Colonic mucosa (tissue), 4 donors: ENCODE measurements at regions not wholly inside any gene's neighbourhood (a gene's known extent, or its start where the extent isn't known, plus 50 kb on each side); places are given as distances from the start of the nearest gene placed in this dataset.

ENCODE experiments used
- DNase-seq: peaks from one replicate; pipeline ENCODE4 v3.0.0-alpha.2; 2020
- H3K27ac ChIP-seq: fragments of 200-600 bp; one replicate; pipeline ENCODE4 v1.8.0; 2021
- H3K27me3 ChIP-seq: fragments of 200-600 bp; one replicate; pipeline ENCODE4 v1.8.0; 2021
- H3K36me3 ChIP-seq: fragments of 200-600 bp; one replicate; pipeline ENCODE4 v1.8.0; 2021
- H3K4me1 ChIP-seq: fragments of 200-600 bp; one replicate; pipeline ENCODE4 v1.8.0; 2021; ENCODE audit warnings: mild to moderate bottlenecking
- H3K4me3 ChIP-seq: fragments of 200-600 bp; one replicate; pipeline ENCODE4 v1.8.0; 2021
- H3K9ac ChIP-seq, 2 donors: one replicate each; pipeline ENCODE4 v1.7.0; 2013; ENCODE audit warnings: control low read depth in 2 of 2, low read depth in 2 of 2, low read length in 2 of 2
- H3K9me3 ChIP-seq: fragments of 200-600 bp; one replicate; pipeline ENCODE4 v1.8.0; 2021
- intact Hi-C: fragments of 100-400 bp; cut with DNase I; formaldehyde crosslinking; loops from one replicate; pipeline ENCODE4 v1.14.1; 2022
- TF ChIP-seq, protein P1 (sequence below): fragments of 200-600 bp; IDR thresholded peaks from one replicate; pipeline ENCODE4 v1.8.0; 2022; ENCODE audit warnings: antibody characterized with exemption, mild to moderate bottlenecking
- donor health status: healthy.
- donor health status: DM: no; HTN: no; CAD: no.
- donor health status: DM: no; HTN: no; CAD: no.

- intact Hi-C loops, result no loop called here
- no peaks in the 10 kb centered on the region for H3K4me1 ChIP-seq
- TF ChIP-seq, protein P1, sequence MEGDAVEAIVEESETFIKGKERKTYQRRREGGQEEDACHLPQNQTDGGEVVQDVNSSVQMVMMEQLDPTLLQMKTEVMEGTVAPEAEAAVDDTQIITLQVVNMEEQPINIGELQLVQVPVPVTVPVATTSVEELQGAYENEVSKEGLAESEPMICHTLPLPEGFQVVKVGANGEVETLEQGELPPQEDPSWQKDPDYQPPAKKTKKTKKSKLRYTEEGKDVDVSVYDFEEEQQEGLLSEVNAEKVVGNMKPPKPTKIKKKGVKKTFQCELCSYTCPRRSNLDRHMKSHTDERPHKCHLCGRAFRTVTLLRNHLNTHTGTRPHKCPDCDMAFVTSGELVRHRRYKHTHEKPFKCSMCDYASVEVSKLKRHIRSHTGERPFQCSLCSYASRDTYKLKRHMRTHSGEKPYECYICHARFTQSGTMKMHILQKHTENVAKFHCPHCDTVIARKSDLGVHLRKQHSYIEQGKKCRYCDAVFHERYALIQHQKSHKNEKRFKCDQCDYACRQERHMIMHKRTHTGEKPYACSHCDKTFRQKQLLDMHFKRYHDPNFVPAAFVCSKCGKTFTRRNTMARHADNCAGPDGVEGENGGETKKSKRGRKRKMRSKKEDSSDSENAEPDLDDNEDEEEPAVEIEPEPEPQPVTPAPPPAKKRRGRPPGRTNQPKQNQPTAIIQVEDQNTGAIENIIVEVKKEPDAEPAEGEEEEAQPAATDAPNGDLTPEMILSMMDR, result no peak
- no peaks in the 10 kb centered on the region for H3K9me3 ChIP-seq
- H3K27ac ChIP-seq, result no peak overlapping the region
- no peaks in the 10 kb centered on the region for H3K36me3 ChIP-seq
- H3K4me3 ChIP-seq, result no peak overlapping the region
- DNase-seq, result no peak
- no peaks in the 10 kb centered on the region for H3K27me3 ChIP-seq
- no peak overlapping the region for H3K9ac ChIP-seq
Observed at GRCh38 chr1:212532469-212533147, 76.0 kb upstream of the ATF3 start.

GRCh38 chr1:212533148-212533517 lies 75.4 kb upstream of the ATF3 start:
- no peaks in the 10 kb centered on the region for H3K27me3 ChIP-seq
- no peak overlapping the region for H3K4me3 ChIP-seq
- H3K9me3 ChIP-seq, result no peaks in the 10 kb centered on the region
- intact Hi-C loops, result no loop called here
- TF ChIP-seq, protein P1, result no peak
- no peaks in the 10 kb centered on the region for H3K36me3 ChIP-seq
- H3K9ac ChIP-seq, result no peak overlapping the region
- DNase-seq, result no peak
- no peaks in the 10 kb centered on the region for H3K4me1 ChIP-seq
- H3K27ac ChIP-seq, result no peak overlapping the region

DNA sequence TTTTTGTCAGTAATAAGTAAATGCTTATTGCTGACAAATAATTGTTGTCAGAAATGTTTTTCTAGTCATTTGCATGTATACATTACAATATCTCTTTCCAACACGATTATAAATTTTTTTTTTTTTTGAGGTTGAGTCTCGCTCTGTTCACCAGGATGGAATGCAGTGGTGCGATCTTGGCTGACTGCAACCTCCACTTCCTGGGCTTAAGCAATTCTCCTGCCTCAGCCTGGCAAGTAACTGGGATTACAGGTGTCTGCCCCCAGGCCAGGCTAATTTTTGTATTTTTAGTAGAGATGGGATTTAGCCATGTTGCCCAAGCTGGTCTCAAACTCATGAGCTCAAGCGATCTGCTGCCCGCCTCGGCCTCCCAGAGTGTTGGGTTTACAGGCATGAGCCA lies 72.0 kb upstream of the ATF3 start:
- Histone ChIP-seq H3K9ac (no peak overlapping the region), H3K4me1 (no peaks in the 10 kb centered on the region), H3K27me3 (no peaks in the 10 kb centered on the region), H3K4me3 (no peak overlapping the region), H3K27ac (no peak overlapping the region), H3K9me3 (no peaks in the 10 kb centered on the region), H3K36me3 (no peaks in the 10 kb centered on the region)
- intact Hi-C loops, result no loop called here
- DNase-seq, result no peak
- TF ChIP-seq, protein P1, result no peak

DNA sequence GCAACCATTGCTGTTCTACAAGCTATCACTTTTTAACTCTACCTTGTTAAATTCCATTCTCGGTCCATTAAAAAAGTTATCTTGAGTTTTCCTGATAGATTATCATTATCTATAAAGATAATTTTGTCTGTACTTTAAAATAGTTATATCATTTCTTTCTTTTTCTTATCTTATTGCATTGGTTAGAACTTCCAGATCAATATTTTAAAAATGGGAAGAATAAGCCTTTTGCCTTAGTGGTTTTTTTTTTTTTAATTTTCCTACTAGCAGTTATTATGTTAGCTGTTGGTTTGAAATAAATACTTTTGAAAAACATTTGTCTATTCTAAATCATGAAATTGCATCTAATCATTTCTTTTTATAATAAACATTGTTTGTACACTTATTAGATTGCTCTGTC lies 71.0 kb upstream of the ATF3 start:
- Histone ChIP-seq H3K9me3 (no peaks in the 10 kb centered on the region), H3K4me3 (no peak overlapping the region), H3K27ac (no peak overlapping the region), H3K27me3 (no peaks in the 10 kb centered on the region), H3K36me3 (no peaks in the 10 kb centered on the region), H3K4me1 (no peaks in the 10 kb centered on the region), H3K9ac (no peak overlapping the region)
- DNase-seq, result no peak
- intact Hi-C loops, result no loop called here
- TF ChIP-seq, protein P1, result no peak

DNA sequence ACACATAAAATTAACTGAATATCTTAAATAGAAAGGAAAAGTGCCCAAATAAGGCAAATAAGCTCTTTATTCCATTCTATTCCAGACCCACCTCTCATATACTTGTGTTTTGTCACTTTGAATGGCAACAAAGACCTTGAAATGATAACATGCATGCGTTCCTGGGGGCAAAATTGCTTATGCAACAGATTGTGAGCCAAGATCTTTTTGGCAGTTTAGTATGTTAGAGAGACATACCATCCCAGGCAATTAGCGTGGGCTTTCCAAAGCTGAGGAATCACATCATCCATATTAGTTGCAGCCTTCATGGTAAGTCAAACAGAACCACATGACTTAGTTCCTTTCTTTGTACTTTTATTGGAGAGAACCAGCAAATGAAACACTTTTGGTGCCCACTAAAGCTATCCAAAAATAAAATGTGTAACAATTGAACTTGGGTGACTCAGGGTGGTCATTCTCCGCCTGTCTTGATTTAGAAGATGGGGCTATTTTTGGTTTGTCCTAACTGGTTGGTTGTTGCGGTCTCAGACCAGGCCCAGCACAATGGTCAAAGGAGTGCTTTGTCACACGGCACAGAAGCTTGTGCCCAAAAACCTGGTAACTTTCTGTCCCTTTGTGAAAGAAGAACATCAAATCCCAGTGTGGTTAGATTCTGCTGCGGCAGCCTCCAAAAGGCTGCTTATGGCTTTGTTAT lies 68.7 kb upstream of the ATF3 start:
- no peak overlapping the region for H3K27ac ChIP-seq
- DNase-seq, result no peak
- no peak overlapping the region for H3K4me3 ChIP-seq
- H3K9me3 ChIP-seq, result no peaks in the 10 kb centered on the region
- no peaks in the 10 kb centered on the region for H3K36me3 ChIP-seq
- intact Hi-C loops, result no loop called here
- TF ChIP-seq, protein P1, result no peak
- no peaks in the 10 kb centered on the region for H3K4me1 ChIP-seq
- H3K27me3 ChIP-seq, result no peaks in the 10 kb centered on the region
- no peak overlapping the region for H3K9ac ChIP-seq
